GM12878 (cell line): ENCODE measurements at regions not wholly inside any gene's neighbourhood (a gene's known extent, or its start where the extent isn't known, plus 50 kb on each side); places are given as distances from the start of the nearest gene placed in this dataset.

Source experiments
- ATAC-seq: fragments of 200-7000 bp; cut with Tn5 transposase; 3 replicates; pipeline ENCODE4 v1.9.1; 2020; ENCODE audit warnings: mild to moderate bottlenecking, moderate library complexity
- BruUV-seq: library from RNA; stranded (reverse); fragments of 400-500 nt; replicated peaks from 2 replicates; lab custom pipeline; 2021; lab: Mats Ljungman, UMichigan
- CTCF ChIA-PET: fragments of 300-600 bp; sonication (Branson Sonifier 250); formaldehyde crosslinking; extraction: SDS; loops from one replicate; lab custom pipeline; 2021; ENCODE audit warnings: inconsistent platforms; lab: Yijun Ruan, JAX
- POLR2A ChIA-PET: fragments of 350-600 bp; formaldehyde crosslinking; extraction: SDS; loops from one replicate; lab custom pipeline; 2021; ENCODE audit warnings: inconsistent platforms; lab: Charles Lee
- RAD21 ChIA-PET: fragments of 300-600 bp; sonication (Branson Sonifier 250); formaldehyde crosslinking; loops from one replicate; lab custom pipeline; 2023; ENCODE audit warnings: antibody characterized with exemption; ENCODE audit not compliant: unreplicated experiment; lab: Charles Lee
- SMC1A ChIA-PET: fragments of 300-600 bp; sonication (Branson Sonifier 250); formaldehyde crosslinking; loops from one replicate; lab custom pipeline; 2023; ENCODE audit not compliant: unreplicated experiment, uncharacterized antibody; lab: Charles Lee
- DNase-seq: peaks from one replicate; pipeline ENCODE4 v3.0.0-alpha.2; 2011; ENCODE audit warnings: low read depth, low spot score
- FAIRE-seq: peaks from 3 replicates; lab custom pipeline; 2011; peaks lifted over from hg19 to GRCh38; lab: Jason Lieb, UNC
- H2AFZ ChIP-seq: 2 replicates; pipeline ENCODE4 v1.6.0; 2011; ENCODE audit warnings: low read depth, low read length, control low read depth; ENCODE audit not compliant: control insufficient read depth
- H3K27ac ChIP-seq: 2 replicates; pipeline ENCODE4 v1.5.1; 2011; ENCODE audit warnings: control low read depth; ENCODE audit not compliant: control insufficient read depth, insufficient read depth
- H3K27me3 ChIP-seq, 2 experiments: replicated peaks in 1 of 2; 2 replicates each; pipeline versions ENCODE4 v1.6.0 to v1.6.1; 2011; ENCODE audit warnings: low read length in 1 of 2; ENCODE audit not compliant: control insufficient read depth in 2 of 2, insufficient read depth in 2 of 2
- H3K36me3 ChIP-seq, 2 experiments: 2 replicates each; pipeline ENCODE4 v1.5.1; 2011; ENCODE audit warnings: low read length in 1 of 2; ENCODE audit not compliant: control insufficient read depth in 2 of 2, insufficient read depth in 2 of 2
- H3K4me1 ChIP-seq: 2 replicates; pipeline ENCODE4 v1.6.1; 2011; ENCODE audit warnings: mild to moderate bottlenecking, low read length, moderate library complexity, mixed read lengths; ENCODE audit not compliant: control insufficient read depth, insufficient read depth
- H3K4me2 ChIP-seq: 2 replicates; pipeline ENCODE4 v1.6.0; 2011; ENCODE audit warnings: control low read depth; ENCODE audit not compliant: control insufficient read depth, insufficient read depth
- H3K4me3 ChIP-seq: fragments of 200-600 bp; sonication (generic); 2 replicates; pipeline ENCODE4 v1.5.1; 2016
- H3K79me2 ChIP-seq: 2 replicates; pipeline ENCODE4 v1.6.0; 2011; ENCODE audit warnings: low read length; ENCODE audit not compliant: control insufficient read depth, insufficient read depth
- H3K9ac ChIP-seq: 2 replicates; pipeline ENCODE4 v1.8.0; 2011; ENCODE audit warnings: low read length, control low read depth, mixed read lengths; ENCODE audit not compliant: control insufficient read depth, insufficient read depth
- H3K9me3 ChIP-seq: replicated peaks from 3 replicates; pipeline ENCODE4 v1.5.1; 2011; ENCODE audit warnings: mild to moderate bottlenecking, low read length; ENCODE audit not compliant: control insufficient read depth, insufficient read depth
- H4K20me1 ChIP-seq: 2 replicates; pipeline ENCODE4 v1.6.0; 2011; ENCODE audit not compliant: control insufficient read depth, insufficient read depth
- RAD21 ChIP-seq: IDR thresholded peaks from 2 replicates; pipeline ENCODE4 v1.6.1; 2011; ENCODE audit warnings: mild to moderate bottlenecking, low read depth, low read length, moderate library complexity; ENCODE audit not compliant: insufficient read depth
- REST ChIP-seq: IDR thresholded peaks from 2 replicates; pipeline ENCODE4 v1.6.1; 2012; ENCODE audit warnings: mild to moderate bottlenecking, low read depth, low read length
- TCF3 ChIP-seq: IDR thresholded peaks from 2 replicates; pipeline ENCODE4 v1.6.1; 2012; ENCODE audit warnings: low read depth, mild to moderate bottlenecking, low read length, borderline replicate concordance; ENCODE audit not compliant: insufficient read depth
- WGBS: methylation state at CpG from one replicate; pipeline ENCODE4 v1.1.6; 2016; ENCODE audit warnings: low lambda C conversion rate; ENCODE audit not compliant: insufficient replicate concordance, insufficient coverage; ENCODE audit errors: missing lambda C conversion rate; 5-methylcytosine and 5-hydroxymethylcytosine counted together
- in situ Hi-C: fragments of 300-500 bp; cut with MboI; formaldehyde crosslinking; loops from 9 replicates; pipeline ENCODE4 v1.14.3; 2018; ENCODE audit warnings: mixed read lengths
- intact Hi-C: fragments of 100-400 bp; cut with micrococcal nuclease; formaldehyde crosslinking; loops from one replicate; pipeline ENCODE4 v1.14.2; 2022; ENCODE audit not compliant: unreplicated experiment

- TF ChIP-seq REST: no peak
- TF ChIP-seq, all 136 proteins: peak for 0
Measured at GRCh38 chr3:70386846-70387245, 74.4 kb upstream of the MDFIC2 start (continued).

- no peak overlapping the region for H2AFZ ChIP-seq
- H3K4me2 ChIP-seq: no peak overlapping the region
- 51% methylated on average over 5 of the region's 5 CpGs for WGBS
- no peaks in the 10 kb centered on the region for H3K36me3 ChIP-seq
- in situ Hi-C loops (no loop called here), intact Hi-C loops (no loop called here)
- no peaks in the 10 kb centered on the region for H4K20me1 ChIP-seq
- ChIA-PET RAD21 (interaction anchor here (1.2 kb wide), 1 partner anchor 295 kb away, joined by 3 read pairs; no protein-coding TSS in a partner anchor), SMC1A (no interaction called here), CTCF (interaction anchor here (0.7 kb wide), 1 partner anchor 322 kb away, joined by 3 read pairs; no protein-coding TSS in a partner anchor), POLR2A (no interaction called here)
- H3K27me3 ChIP-seq: no peaks in the 10 kb centered on the region
- no peaks in the 10 kb centered on the region for H3K79me2 ChIP-seq
- no TSS peak for BruUV-seq
- no peak overlapping the region for H3K4me3 ChIP-seq
- ATAC-seq (no peak), FAIRE-seq (no peak), DNase-seq (no peak)
- peaks cover 16% of the 10 kb centered on the region for H3K4me1 ChIP-seq
- H3K27ac ChIP-seq: no peak overlapping the region
- TF ChIP-seq RAD21 (peak; percentile 34; the same call in 1 of the 2 replicates), TCF3 (no peak)
- TF ChIP-seq, all 136 proteins: peak for 1
- Histone ChIP-seq H3K9me3 (no peaks in the 10 kb centered on the region; the same call in 2 of the 3 replicates), H3K9ac (no peak overlapping the region)
Measured at GRCh38 chr3:70386043-70386442, 73.6 kb upstream of the MDFIC2 start.
